ENCODE measurements at regions not wholly inside any gene's neighbourhood (a gene's known extent, or its start where the extent isn't known, plus 50 kb on each side); places are given as distances from the start of the nearest gene placed in this dataset.
A peak's percentile ranks its signal among the peaks of the same experiment; 100 is the strongest.

DNA sequence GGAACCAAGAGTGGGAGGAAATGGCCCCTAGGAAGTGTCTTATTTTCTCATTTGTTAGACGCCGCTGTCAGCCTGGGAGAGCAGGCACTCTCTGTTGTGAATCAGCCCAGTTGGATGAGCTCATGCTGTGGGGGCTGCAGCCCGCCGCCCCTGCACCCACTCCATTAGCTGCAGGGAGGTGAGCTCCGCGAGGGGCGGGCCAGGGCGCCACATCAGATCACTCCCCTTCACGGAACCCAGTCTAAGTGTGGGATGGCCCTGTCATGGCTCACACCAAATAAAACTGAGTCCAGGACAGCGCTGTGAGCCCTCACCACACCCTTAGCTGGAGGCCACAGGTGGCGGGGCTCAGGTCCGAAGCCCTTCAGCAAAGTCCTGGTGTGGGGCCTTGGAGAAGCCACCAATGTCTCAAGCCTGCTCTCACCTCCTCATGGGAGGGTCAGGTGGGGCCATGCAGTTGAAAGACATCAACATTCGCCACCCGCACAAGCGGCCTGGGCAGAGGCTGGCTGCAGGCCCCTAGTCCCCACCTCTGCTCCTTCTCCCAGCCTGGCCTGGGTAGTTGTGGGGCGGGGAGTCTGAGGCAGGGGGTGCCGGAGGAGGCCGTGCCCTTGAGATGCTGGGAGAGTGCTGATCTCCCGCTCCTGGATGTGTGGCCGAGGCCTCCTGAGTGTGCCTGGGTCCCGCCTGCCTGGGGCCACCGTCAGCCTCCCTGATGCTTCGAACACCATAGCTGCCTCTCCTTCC lies 66.2 kb upstream of the SLCO4A1 start:
- Histone ChIP-seq H3K4me3 (ENCODE audit: low read depth, low read length) (no peak overlapping the region), H3K36me3 (ENCODE audit: control insufficient read depth, insufficient read depth, low read length) (no peaks in the 10 kb centered on the region), H3K27me3 (ENCODE audit: control insufficient read depth, insufficient read depth, low read length) (peaks cover 58% of the 10 kb centered on the region)
- DNase-seq (ENCODE audit: low read depth), result no peak
- TF ChIP-seq, protein P1, sequence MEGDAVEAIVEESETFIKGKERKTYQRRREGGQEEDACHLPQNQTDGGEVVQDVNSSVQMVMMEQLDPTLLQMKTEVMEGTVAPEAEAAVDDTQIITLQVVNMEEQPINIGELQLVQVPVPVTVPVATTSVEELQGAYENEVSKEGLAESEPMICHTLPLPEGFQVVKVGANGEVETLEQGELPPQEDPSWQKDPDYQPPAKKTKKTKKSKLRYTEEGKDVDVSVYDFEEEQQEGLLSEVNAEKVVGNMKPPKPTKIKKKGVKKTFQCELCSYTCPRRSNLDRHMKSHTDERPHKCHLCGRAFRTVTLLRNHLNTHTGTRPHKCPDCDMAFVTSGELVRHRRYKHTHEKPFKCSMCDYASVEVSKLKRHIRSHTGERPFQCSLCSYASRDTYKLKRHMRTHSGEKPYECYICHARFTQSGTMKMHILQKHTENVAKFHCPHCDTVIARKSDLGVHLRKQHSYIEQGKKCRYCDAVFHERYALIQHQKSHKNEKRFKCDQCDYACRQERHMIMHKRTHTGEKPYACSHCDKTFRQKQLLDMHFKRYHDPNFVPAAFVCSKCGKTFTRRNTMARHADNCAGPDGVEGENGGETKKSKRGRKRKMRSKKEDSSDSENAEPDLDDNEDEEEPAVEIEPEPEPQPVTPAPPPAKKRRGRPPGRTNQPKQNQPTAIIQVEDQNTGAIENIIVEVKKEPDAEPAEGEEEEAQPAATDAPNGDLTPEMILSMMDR (IDR thresholded peaks at IDR 0.05; ENCODE audit: insufficient read depth, low read length, poor library complexity, severe bottlenecking), result no peak

DNA sequence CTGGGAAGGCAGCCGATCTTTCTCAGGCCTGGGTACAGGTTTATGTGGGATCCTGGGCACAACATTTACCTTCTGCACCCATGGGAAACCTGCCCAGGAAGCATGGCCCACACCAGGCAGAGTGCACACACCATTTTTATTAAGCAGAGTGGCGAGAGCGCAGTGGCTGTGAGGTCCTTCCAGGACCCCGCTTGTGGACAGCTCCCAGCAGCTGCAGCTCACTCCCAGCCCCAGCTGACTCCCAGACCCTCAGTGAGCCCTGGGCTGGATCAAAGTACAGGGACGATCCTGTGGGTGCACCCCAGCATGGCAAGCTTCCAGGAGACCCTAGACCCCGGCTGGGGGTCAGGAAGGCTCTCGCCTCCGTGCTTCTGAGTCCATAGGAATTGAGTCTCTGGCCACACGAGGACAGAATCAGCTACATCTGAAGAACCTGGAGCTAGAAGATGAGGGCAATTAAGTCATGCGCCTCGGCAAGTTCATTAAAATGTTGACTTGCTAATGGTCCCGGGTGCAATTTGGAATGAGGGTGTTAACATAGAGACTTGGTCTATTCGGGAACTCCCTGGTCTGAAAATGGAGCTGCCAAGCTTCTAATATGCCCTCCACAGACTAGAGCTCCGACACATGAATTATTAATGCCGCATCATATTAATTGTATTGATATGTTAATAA lies 65.4 kb upstream of the SLCO4A1 start:
- peak; percentile 5 for DNase-seq (ENCODE audit: low read depth)

GRCh38 chr20:62577490-62577836 lies 64.8 kb upstream of the SLCO4A1 start:
- DNase-seq (ENCODE audit: low read depth), result no peak
- no peaks in the 10 kb centered on the region for H3K36me3 ChIP-seq (ENCODE audit: control insufficient read depth, insufficient read depth, low read length)
- H3K27me3 ChIP-seq (ENCODE audit: control insufficient read depth, insufficient read depth, low read length), result peaks cover 71% of the 10 kb centered on the region
- TF ChIP-seq, protein P1 (IDR thresholded peaks at IDR 0.05; ENCODE audit: insufficient read depth, low read length, poor library complexity, severe bottlenecking), result no peak
- no peak overlapping the region for H3K4me3 ChIP-seq (ENCODE audit: low read depth, low read length)

More for the DNA sequence above, 65.4 kb upstream of the SLCO4A1 start:
- TF ChIP-seq, protein P1 (IDR thresholded peaks at IDR 0.05; ENCODE audit: insufficient read depth, low read length, poor library complexity, severe bottlenecking), result no peak
- H3K36me3 ChIP-seq (ENCODE audit: control insufficient read depth, insufficient read depth, low read length), result no peaks in the 10 kb centered on the region
- no peak overlapping the region for H3K4me3 ChIP-seq (ENCODE audit: low read depth, low read length)
- peaks cover 66% of the 10 kb centered on the region for H3K27me3 ChIP-seq (ENCODE audit: control insufficient read depth, insufficient read depth, low read length)

DNA sequence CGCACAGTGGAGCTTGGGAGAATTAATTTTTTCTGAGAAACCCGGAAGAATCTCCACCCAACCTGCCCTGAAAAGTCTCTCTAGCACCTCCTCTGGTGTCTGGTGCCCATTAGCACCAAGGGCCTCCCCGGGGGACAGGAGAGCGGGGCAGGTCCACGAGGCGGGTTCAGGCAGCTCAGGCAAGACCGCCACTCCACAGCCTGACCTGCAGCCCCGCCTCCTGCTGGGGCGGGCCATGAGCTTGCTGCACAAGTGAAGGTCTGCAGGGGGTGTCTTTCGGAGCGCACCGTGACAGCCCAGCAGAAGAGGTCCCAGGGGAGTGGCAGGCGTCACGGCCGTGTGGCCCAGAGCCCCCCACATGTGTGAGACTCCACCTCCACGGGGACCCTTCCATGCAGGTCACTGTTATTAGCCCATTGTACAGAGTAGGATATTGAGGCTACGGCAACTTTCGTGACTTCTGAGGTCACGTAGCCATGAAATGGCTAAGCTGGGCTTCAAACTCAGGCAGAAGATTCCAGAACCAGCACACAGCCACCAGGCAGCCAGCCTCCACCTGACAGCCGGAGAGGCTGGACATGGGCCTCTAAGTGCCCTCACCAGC lies 63.9 kb upstream of the SLCO4A1 start:
- H3K36me3 ChIP-seq (ENCODE audit: control insufficient read depth, insufficient read depth, low read length), result no peaks in the 10 kb centered on the region
- H3K4me3 ChIP-seq (ENCODE audit: low read depth, low read length), result no peak overlapping the region
- peaks cover 70% of the 10 kb centered on the region for H3K27me3 ChIP-seq (ENCODE audit: control insufficient read depth, insufficient read depth, low read length)
- TF ChIP-seq, protein P1 (IDR thresholded peaks at IDR 0.05; ENCODE audit: insufficient read depth, low read length, poor library complexity, severe bottlenecking), result no peak
- DNase-seq (ENCODE audit: low read depth), result no peak

DNA sequence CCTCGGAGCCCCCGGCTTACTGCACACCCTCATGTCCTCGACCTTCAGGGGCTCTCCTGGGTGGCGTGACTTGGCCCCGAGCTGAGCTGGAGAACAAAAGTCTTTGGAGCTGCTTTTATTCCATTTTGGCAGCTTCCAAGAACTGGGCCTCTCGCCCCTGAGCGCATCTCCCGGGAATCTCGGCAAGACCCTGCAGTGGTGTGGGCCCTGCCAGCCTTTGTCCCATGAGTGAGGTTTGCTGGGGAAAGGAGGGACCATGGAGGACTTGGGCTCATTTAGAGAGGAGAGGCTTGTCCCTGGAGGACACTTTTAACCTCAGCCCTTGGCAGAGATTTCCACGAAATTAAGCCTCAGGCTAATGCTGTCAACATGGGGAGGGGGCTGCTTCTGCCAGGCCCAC lies 62.3 kb upstream of the SLCO4A1 start:
- Histone ChIP-seq H3K27me3 (ENCODE audit: control insufficient read depth, insufficient read depth, low read length) (peaks cover 78% of the 10 kb centered on the region), H3K36me3 (ENCODE audit: control insufficient read depth, insufficient read depth, low read length) (no peaks in the 10 kb centered on the region), H3K4me3 (ENCODE audit: low read depth, low read length) (no peak overlapping the region)
- TF ChIP-seq, protein P1 (IDR thresholded peaks at IDR 0.05; ENCODE audit: insufficient read depth, low read length, poor library complexity, severe bottlenecking), result no peak
- DNase-seq (ENCODE audit: low read depth), result no peak
